HUES48 (cell line): ENCODE measurements at regions not wholly inside any gene's neighbourhood (a gene's known extent, or its start where the extent isn't known, plus 50 kb on each side); places are given as distances from the start of the nearest gene placed in this dataset.
A peak's percentile ranks its signal among the peaks of the same experiment; 100 is the strongest.

Source experiments
- H3K27ac ChIP-seq: one replicate; pipeline ENCODE4 v1.7.0; 2013; ENCODE audit warnings: low read depth, low read length, inconsistent platforms
- H3K27me3 ChIP-seq: 2 replicates; pipeline ENCODE4 v1.6.1; 2013; ENCODE audit warnings: mild to moderate bottlenecking, low read length; ENCODE audit not compliant: control insufficient read depth, insufficient read depth
- H3K36me3 ChIP-seq: 2 replicates; pipeline ENCODE4 v1.6.1; 2013; ENCODE audit warnings: low read length; ENCODE audit not compliant: control insufficient read depth, insufficient read depth
- H3K4me1 ChIP-seq: 2 replicates; pipeline ENCODE4 v1.6.1; 2013; ENCODE audit warnings: mild to moderate bottlenecking, low read length; ENCODE audit not compliant: control insufficient read depth, insufficient read depth
- H3K4me3 ChIP-seq: 2 replicates; pipeline ENCODE4 v1.5.1; 2013; ENCODE audit warnings: mild to moderate bottlenecking, low read depth, low read length
- H3K9ac ChIP-seq: 2 replicates; pipeline ENCODE4 v1.6.1; 2013; ENCODE audit warnings: mild to moderate bottlenecking, low read depth, low read length, moderate library complexity
- H3K9me3 ChIP-seq: 2 replicates; pipeline ENCODE4 v1.6.1; 2013; ENCODE audit warnings: low read length; ENCODE audit not compliant: control insufficient read depth, insufficient read depth

DNA sequence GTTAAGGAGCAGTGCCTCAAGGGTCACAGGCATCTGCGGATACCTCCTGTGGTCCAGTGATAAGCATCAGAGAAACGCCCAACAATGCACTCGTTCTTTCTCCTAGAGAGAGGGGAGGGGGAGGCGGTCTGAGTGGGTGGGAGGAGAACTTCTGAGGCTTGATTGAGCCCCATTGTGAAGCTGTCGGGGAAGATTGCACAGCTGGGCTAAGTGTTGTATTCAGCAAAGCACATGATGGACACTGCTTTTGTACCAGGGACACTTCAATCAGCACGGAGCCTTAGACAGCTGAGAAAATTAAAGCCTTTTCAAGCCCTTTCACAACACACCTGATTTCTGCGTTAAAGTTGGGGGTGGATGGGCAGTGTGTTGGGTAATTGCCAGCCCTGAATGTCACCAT lies 230.3 kb upstream of the GHITM start:
- Histone ChIP-seq H3K4me3 (no peak overlapping the region), H3K27ac (peak overlapping the region; percentile 39), H3K36me3 (no peaks in the 10 kb centered on the region), H3K9me3 (no peaks in the 10 kb centered on the region), H3K27me3 (no peaks in the 10 kb centered on the region), H3K9ac (no peak overlapping the region), H3K4me1 (no peaks in the 10 kb centered on the region)

- Histone ChIP-seq H3K9ac (no peak overlapping the region), H3K27ac (no peak overlapping the region), H3K4me3 (no peak overlapping the region), H3K27me3 (no peaks in the 10 kb centered on the region; the same call in 1 of the 2 replicates), H3K4me1 (0 out of 2 replicates have a peak, but pooled peaks cover 3% of the 10 kb centered on the region), H3K9me3 (no peaks in the 10 kb centered on the region), H3K36me3 (no peaks in the 10 kb centered on the region)
These were observed 223.5 kb upstream of the GHITM start for GRCh38 chr10:83915801-83916200.

DNA sequence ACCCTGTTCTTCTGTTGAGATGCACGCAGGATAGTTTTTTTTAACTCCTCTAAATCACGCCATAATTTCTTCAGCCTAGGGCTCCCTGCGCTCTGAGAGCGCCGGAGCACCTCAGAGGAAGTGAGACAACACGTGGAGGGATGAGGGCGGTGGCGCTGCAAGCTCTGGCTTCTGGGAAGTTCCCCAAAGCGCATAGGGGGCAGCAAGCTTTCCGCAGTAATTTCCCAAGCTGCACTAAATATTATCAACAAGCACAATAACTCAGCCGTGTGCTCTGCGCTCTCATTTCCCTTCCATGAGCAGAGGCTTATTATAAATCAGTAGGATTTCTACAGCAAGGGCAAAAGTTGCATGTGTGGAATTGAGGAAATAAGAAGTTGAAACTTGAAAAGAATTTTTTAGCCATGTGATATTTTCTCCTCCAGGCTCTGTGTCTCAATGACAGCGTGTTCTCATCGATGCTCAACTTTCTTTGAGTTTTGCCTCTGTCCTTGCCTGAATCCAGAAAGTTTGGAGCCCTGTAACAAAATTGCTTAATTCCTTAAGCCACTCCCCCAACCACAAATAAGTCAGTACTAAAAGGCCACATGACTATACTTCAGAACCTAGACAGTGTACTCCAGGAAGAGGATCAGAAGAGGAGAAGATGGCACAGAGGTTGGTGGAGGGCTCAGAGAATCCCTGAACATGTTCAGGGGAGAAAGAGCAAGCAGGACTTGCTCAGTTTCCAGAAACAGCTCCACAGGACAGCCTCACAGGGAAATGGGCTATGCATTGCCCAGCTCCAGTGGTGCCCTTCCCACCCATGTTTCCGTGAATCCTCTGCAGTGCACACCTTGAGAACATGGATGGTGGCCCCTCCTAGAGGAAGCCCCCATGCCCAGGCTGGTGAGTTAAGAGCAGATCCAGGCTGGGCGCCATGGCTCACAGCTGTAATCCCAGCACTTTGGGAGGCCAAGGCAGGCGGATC lies 221.5 kb upstream of the GHITM start:
- H3K9ac ChIP-seq: no peak overlapping the region
- no peaks in the 10 kb centered on the region for H3K9me3 ChIP-seq
- no peak overlapping the region for H3K27ac ChIP-seq
- no peak overlapping the region for H3K4me3 ChIP-seq
- 0 out of 2 replicates have a peak, but pooled peaks cover 3% of the 10 kb centered on the region for H3K4me1 ChIP-seq
- no peaks in the 10 kb centered on the region for H3K36me3 ChIP-seq
- no peaks in the 10 kb centered on the region; the same call in 1 of the 2 replicates for H3K27me3 ChIP-seq

DNA sequence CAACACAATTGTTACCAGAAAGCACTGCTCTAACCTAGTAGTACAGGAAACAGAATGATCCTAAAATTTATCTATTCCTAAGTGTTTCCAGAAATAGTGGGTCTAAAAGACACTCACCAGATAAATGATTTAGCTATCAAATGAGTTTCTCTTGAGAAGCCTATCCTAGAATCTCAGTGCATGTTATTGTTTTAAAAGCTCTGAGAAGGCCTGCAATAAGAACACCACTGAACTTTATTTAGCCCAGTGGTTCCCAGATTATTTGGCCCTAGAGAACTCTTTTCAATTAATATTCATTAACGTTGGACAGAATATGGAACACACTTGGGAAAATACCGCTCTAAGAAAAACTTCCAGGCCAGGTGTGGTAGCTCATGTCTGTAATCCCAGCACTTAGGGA lies 220.1 kb upstream of the GHITM start:
- Histone ChIP-seq H3K27ac (no peak overlapping the region), H3K36me3 (no peaks in the 10 kb centered on the region), H3K4me3 (no peak overlapping the region), H3K27me3 (no peaks in the 10 kb centered on the region; the same call in 1 of the 2 replicates), H3K4me1 (peaks cover 5% of the 10 kb centered on the region; the same call in 1 of the 2 replicates), H3K9ac (no peak overlapping the region), H3K9me3 (no peaks in the 10 kb centered on the region)

GRCh38 chr10:83921984-83922860 lies 217.1 kb upstream of the GHITM start:
- Histone ChIP-seq H3K9me3 (no peaks in the 10 kb centered on the region), H3K36me3 (no peaks in the 10 kb centered on the region), H3K9ac (no peak overlapping the region), H3K27me3 (no peaks in the 10 kb centered on the region; the same call in 1 of the 2 replicates), H3K4me3 (no peak overlapping the region), H3K4me1 (peaks cover 27% of the 10 kb centered on the region), H3K27ac (no peak overlapping the region)

- Histone ChIP-seq H3K9ac (no peak overlapping the region), H3K9me3 (no peaks in the 10 kb centered on the region), H3K4me3 (no peak overlapping the region), H3K27ac (no peak overlapping the region), H3K36me3 (no peaks in the 10 kb centered on the region), H3K27me3 (peaks cover 3% of the 10 kb centered on the region; the same call in 1 of the 2 replicates), H3K4me1 (peaks cover 31% of the 10 kb centered on the region)
These were observed 214.2 kb upstream of the GHITM start for GRCh38 chr10:83925133-83925532.

GRCh38 chr10:83926606-83927005 lies 212.7 kb upstream of the GHITM start:
- Histone ChIP-seq H3K27ac (no peak overlapping the region), H3K36me3 (no peaks in the 10 kb centered on the region), H3K27me3 (peaks cover 3% of the 10 kb centered on the region; the same call in 1 of the 2 replicates), H3K4me3 (no peak overlapping the region), H3K4me1 (peaks cover 31% of the 10 kb centered on the region), H3K9ac (no peak overlapping the region), H3K9me3 (no peaks in the 10 kb centered on the region)

DNA sequence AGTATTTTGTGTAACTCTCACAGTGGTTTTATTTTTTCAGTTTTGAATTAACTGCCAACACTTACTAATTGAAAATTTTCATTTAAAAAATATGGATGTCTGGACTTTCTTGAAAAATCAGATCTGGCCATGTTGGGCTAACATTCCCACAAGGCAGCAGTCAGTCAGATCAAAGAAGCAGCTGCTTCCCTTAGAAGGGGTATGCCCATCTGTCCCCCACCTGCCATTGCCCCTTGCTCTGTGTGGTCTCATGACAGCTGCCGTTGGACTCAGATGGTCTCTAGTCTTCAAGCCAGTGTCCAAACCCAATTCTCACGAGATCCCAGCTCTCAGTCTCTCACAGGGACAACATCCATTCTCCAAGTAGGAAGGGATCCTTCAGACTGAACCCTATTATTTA lies 212.1 kb upstream of the GHITM start:
- Histone ChIP-seq H3K4me3 (no peak overlapping the region), H3K27me3 (peaks cover 3% of the 10 kb centered on the region; the same call in 1 of the 2 replicates), H3K36me3 (no peaks in the 10 kb centered on the region), H3K27ac (no peak overlapping the region), H3K4me1 (peaks cover 36% of the 10 kb centered on the region), H3K9ac (no peak overlapping the region), H3K9me3 (no peaks in the 10 kb centered on the region)

DNA sequence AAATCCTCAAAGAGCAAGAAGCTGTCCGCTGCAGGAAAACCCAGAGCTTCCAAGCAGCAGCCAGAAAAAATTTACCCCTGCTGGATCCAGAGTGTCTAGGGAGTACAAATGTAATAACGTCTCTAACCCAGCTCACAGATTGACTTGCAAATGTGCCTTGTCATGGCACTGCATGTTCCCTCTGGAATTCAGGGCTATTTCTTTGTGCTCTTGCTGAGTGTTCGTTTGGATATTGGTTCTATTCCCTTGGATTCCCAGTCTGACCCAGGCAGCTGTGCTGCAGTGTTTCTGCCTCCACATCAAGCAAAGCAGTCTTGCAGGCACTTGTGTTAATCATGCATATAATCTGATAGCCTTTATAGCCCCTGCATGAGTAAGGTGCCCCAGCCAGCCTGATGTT lies 209.9 kb upstream of the GHITM start:
- Histone ChIP-seq H3K4me1 (peaks cover 34% of the 10 kb centered on the region), H3K9me3 (no peaks in the 10 kb centered on the region), H3K4me3 (no peak overlapping the region), H3K9ac (no peak overlapping the region), H3K27ac (no peak overlapping the region), H3K36me3 (no peaks in the 10 kb centered on the region), H3K27me3 (0 out of 2 replicates have a peak, but pooled peaks cover 3% of the 10 kb centered on the region)

DNA sequence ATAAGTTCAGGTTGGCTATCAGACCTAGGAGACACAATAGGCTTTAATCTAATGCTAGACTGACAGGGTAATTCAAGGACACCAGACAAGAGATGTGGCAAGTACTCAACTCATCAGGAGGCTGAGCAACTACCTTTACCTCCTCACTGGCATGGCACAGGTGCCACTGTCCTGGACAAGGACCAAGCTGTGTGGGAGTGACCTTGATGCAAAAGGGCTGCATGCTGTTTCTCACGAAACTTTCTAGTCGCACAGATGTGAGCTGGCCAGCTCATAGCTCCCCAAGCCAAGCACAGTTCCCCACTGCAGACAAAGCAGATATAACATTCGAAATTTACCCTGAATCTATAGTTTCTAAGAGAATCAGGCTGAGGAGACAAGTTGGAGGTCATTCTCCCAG lies 207.6 kb upstream of the GHITM start:
- H3K4me1 ChIP-seq: peaks cover 14% of the 10 kb centered on the region
- H3K36me3 ChIP-seq: no peaks in the 10 kb centered on the region
- H3K9me3 ChIP-seq: no peaks in the 10 kb centered on the region
- no peak overlapping the region for H3K9ac ChIP-seq
- no peak overlapping the region for H3K4me3 ChIP-seq
- H3K27me3 ChIP-seq: 0 out of 2 replicates have a peak, but pooled peaks cover 3% of the 10 kb centered on the region
- no peak overlapping the region for H3K27ac ChIP-seq
